K562 (cell line): ENCODE measurements at regions not wholly inside any gene's neighbourhood (a gene's known extent, or its start where the extent isn't known, plus 50 kb on each side); places are given as distances from the start of the nearest gene placed in this dataset.
"Not testable (repeated sequence)": the region's sequence is repeated elsewhere in the genome, so short reads cannot be mapped to it uniquely, and the experiment has no call there.

Source experiments
- ARID2 ChIP-seq: fragments of 450-650 bp; IDR thresholded peaks from 2 replicates; pipeline ENCODE4 v1.6.1; 2017; ENCODE audit warnings: antibody characterized with exemption, mild to moderate bottlenecking
- THRA ChIP-seq: fragments of 450-650 bp; IDR thresholded peaks from 2 replicates; pipeline ENCODE4 v1.6.1; 2017; ENCODE audit warnings: mild to moderate bottlenecking, moderate library complexity
- ZBTB8A ChIP-seq: fragments of 450-650 bp; IDR thresholded peaks from 2 replicates; pipeline ENCODE4 v1.6.1; 2018; ENCODE audit warnings: mild to moderate bottlenecking, moderate library complexity; ENCODE audit not compliant: partially characterized antibody
- ZNF780A ChIP-seq: fragments of 250-450 bp; sonication (Bioruptor Pico); IDR thresholded peaks from 2 replicates; pipeline ENCODE4 v1.5.0; 2021; ENCODE audit warnings: mild to moderate bottlenecking
- TF ChIP-seq, protein P1 (sequence below): fragments of 450-650 bp; formaldehyde crosslinking; IDR thresholded peaks from 2 replicates; pipeline ENCODE4 v1.4.0; 2022; ENCODE audit warnings: missing genetic modification characterization

DNA sequence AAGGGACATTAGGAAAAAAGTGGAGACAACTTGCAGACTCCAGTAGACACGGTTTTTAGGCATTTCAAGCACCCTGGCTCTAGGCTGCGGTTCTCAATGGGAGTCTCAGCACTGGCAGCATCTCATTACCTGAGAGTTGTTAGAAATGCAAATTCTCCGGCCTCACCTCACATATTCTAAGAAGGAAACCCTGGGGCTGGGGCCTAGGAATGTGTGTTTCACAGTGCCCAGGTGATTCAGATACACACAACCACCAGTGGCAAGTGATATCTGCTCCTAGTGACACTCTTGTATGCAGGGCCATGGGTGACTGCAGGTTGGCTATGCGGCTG is 313.9 kb downstream of the BCL2L11 start:
- not testable (repeated sequence) for TF ChIP-seq THRA, ZBTB8A, ZNF780A, ARID2
- TF ChIP-seq, protein P1, sequence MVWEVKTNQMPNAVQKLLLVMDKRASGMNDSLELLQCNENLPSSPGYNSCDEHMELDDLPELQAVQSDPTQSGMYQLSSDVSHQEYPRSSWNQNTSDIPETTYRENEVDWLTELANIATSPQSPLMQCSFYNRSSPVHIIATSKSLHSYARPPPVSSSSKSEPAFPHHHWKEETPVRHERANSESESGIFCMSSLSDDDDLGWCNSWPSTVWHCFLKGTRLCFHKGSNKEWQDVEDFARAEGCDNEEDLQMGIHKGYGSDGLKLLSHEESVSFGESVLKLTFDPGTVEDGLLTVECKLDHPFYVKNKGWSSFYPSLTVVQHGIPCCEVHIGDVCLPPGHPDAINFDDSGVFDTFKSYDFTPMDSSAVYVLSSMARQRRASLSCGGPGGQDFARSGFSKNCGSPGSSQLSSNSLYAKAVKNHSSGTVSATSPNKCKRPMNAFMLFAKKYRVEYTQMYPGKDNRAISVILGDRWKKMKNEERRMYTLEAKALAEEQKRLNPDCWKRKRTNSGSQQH = not testable (repeated sequence)
